NT2/D1 (cell line): ENCODE measurements at regions not wholly inside any gene's neighbourhood (a gene's known extent, or its start where the extent isn't known, plus 50 kb on each side); places are given as distances from the start of the nearest gene placed in this dataset.

ENCODE experiments used
- SUZ12 ChIP-seq: IDR thresholded peaks from 2 replicates; pipeline ENCODE4 v1.6.1; 2011; ENCODE audit not compliant: insufficient read length, insufficient read depth; ENCODE audit errors: extremely low read depth
- YY1 ChIP-seq: IDR thresholded peaks from 2 replicates; pipeline ENCODE4 v1.6.1; 2011; ENCODE audit not compliant: insufficient read length, insufficient read depth
- ZNF274 ChIP-seq: IDR thresholded peaks from 2 replicates; pipeline ENCODE4 v1.6.1; 2011; ENCODE audit warnings: mild to moderate bottlenecking, low read depth, low read length

GRCh38 chrX:10769696-10770619 is 149.6 kb upstream of the MID1 start:
- TF ChIP-seq ZNF274: no peak
- TF ChIP-seq YY1: no peak
- no peak for TF ChIP-seq SUZ12
